ENCODE measurements at regions not wholly inside any gene's neighbourhood (a gene's known extent, or its start where the extent isn't known, plus 50 kb on each side); places are given as distances from the start of the nearest gene placed in this dataset.

GRCh38 chr1:110288111-110288510, 51.1 kb upstream of the RBM15 start:
- no peaks in the 10 kb centered on the region for H3K9me3 ChIP-seq (ENCODE audit: insufficient read depth in 2 of 2, low read depth in 1 of 2, low read length in 1 of 2)
- no peak overlapping the region for H2AK5ac ChIP-seq (ENCODE audit: low read depth, low read length)
- no peak overlapping the region for H2BK20ac ChIP-seq (ENCODE audit: low read length)
- no peak overlapping the region for H4K8ac ChIP-seq (ENCODE audit: extremely low read depth, insufficient read depth, low read length)
- H3K23me2 ChIP-seq (ENCODE audit: low read depth, low read length), result no peaks in the 10 kb centered on the region
- H2BK12ac ChIP-seq (ENCODE audit: low read depth, low read length), result no peak overlapping the region
- H4K91ac ChIP-seq (replicated peaks; ENCODE audit: insufficient read length, low read length), result no peak overlapping the region
- no peak overlapping the region for H3K9ac ChIP-seq (replicated peaks in 1 of 4; ENCODE audit: extremely low read depth in 1 of 4, low read depth in 3 of 4, low read length in 3 of 4)
- WGBS, 2 experiments (ENCODE audit: extremely low coverage in 1 of 2, insufficient coverage in 1 of 2, insufficient read length in 1 of 2, insufficient replicate concordance in 2 of 2, low coverage in 1 of 2, low lambda C conversion rate in 2 of 2, missing lambda C conversion rate in 1 of 2), result 91% methylated on average over 3 of the region's 3 CpGs; no CpG with 5 or more reads in 1 of the 2 experiments
- H3K14ac ChIP-seq (ENCODE audit: insufficient read length), result no peak overlapping the region
- no peak overlapping the region for H3K4me2 ChIP-seq (ENCODE audit: insufficient read depth in 1 of 2, low read depth in 2 of 2, low read length in 2 of 2)
- no peak overlapping the region for H3K4me3 ChIP-seq (ENCODE audit: extremely low read depth in 1 of 4, insufficient read depth in 2 of 4, low read depth in 3 of 4, low read length in 4 of 4)
- ChIA-PET CTCF (ENCODE audit: partially characterized antibody) (interaction anchor here (1.5 to 2.3 kb wide), 3 partner anchors 20 to 81 kb away, joined by 3 to 7 read pairs (median 6); no protein-coding TSS in a partner anchor), POLR2A (ENCODE audit: partially characterized antibody) (no interaction called here)
- no peak overlapping the region for H2BK5ac ChIP-seq (ENCODE audit: low read depth, low read length)
- H3K36me3 ChIP-seq (ENCODE audit: control insufficient read depth in 2 of 4, insufficient read depth in 4 of 4, low read length in 3 of 4), result no peaks in the 10 kb centered on the region
- H4K5ac ChIP-seq (ENCODE audit: insufficient read length, low read depth, low read length), result no peak overlapping the region
- no peak overlapping the region for H3K27ac ChIP-seq (ENCODE audit: low read depth, low read length)
- H2AFZ ChIP-seq (ENCODE audit: low read length), result no peak overlapping the region
- H4K20me1 ChIP-seq (replicated peaks in 1 of 2; ENCODE audit: control insufficient read depth in 1 of 2, insufficient read depth in 2 of 2, low read length in 2 of 2), result no peaks in the 10 kb centered on the region
- no peak overlapping the region for H2BK15ac ChIP-seq (ENCODE audit: low read length)
- no peak overlapping the region for H3K23ac ChIP-seq (ENCODE audit: insufficient read length)
- DNase-seq (ENCODE audit: low read depth in 1 of 2, low spot score in 2 of 2), result no peak
- H3K27me3 ChIP-seq (replicated peaks in 1 of 4; ENCODE audit: control insufficient read depth in 3 of 4, extremely low read depth in 1 of 4, insufficient read depth in 3 of 4, low read length in 3 of 4), result no peaks in the 10 kb centered on the region
- H3K79me1 ChIP-seq (ENCODE audit: low read depth, low read length), result no peaks in the 10 kb centered on the region
- no peak overlapping the region for H3K4ac ChIP-seq (replicated peaks; ENCODE audit: insufficient read length, low read depth, low read length)
- no peak overlapping the region for H2BK120ac ChIP-seq (replicated peaks; ENCODE audit: low read depth, low read length)
- no peak overlapping the region for H3K18ac ChIP-seq (ENCODE audit: extremely low read depth, low read length)
- H3K56ac ChIP-seq (replicated peaks; ENCODE audit: insufficient read length, low read depth, low read length), result no peak overlapping the region
- H3K4me1 ChIP-seq (replicated peaks in 1 of 4; ENCODE audit: control insufficient read depth in 3 of 4, insufficient read depth in 4 of 4, low read length in 3 of 4), result no peaks in the 10 kb centered on the region; a peak in 1 of 7 replicates
- FAIRE-seq, result no peak
- no peaks in the 10 kb centered on the region for H3K79me2 ChIP-seq (ENCODE audit: control insufficient read depth in 1 of 2, insufficient read depth in 2 of 2, low read length in 2 of 2)
- no peak for TF ChIP-seq SAP30 (IDR thresholded peaks at IDR 0.05; ENCODE audit: insufficient read depth, insufficient replicate concordance, low read length)
- no peak for TF ChIP-seq PHF8 (conservative IDR thresholded peaks at IDR 0.05; ENCODE audit: low read depth, low read length)
- TF ChIP-seq NRF1 (IDR thresholded peaks at IDR 0.05; ENCODE audit: low read depth, low read length), result no peak
- no peak for TF ChIP-seq EGR1 (IDR thresholded peaks at IDR 0.05; ENCODE audit: borderline replicate concordance, low read depth, low read length)
- TF ChIP-seq CBX5 (IDR thresholded peaks at IDR 0.05; ENCODE audit: low read depth, low read length), result no peak
- TF ChIP-seq SP1 (IDR thresholded peaks at IDR 0.05; ENCODE audit: low read depth, low read length), result no peak
- no peak for TF ChIP-seq BACH1 (IDR thresholded peaks at IDR 0.05; ENCODE audit: low read length)
- TF ChIP-seq SIRT6 (IDR thresholded peaks at IDR 0.05; ENCODE audit: low read length), result no peak
- no peak for TF ChIP-seq TAF7 (optimal IDR thresholded peaks at IDR 0.05; ENCODE audit: borderline replicate concordance, low read depth, low read length)
- no peak for TF ChIP-seq CTCF (IDR thresholded peaks at IDR 0.05; ENCODE audit: control extremely low read depth in 1 of 3, insufficient read depth in 1 of 3, low read depth in 1 of 3, low read length in 3 of 3)
- no peak for TF ChIP-seq SP2 (IDR thresholded peaks at IDR 0.05; ENCODE audit: low read length)
- no peak for TF ChIP-seq RXRA (IDR thresholded peaks at IDR 0.05; ENCODE audit: insufficient read depth, low read depth, low read length)
- no peak for TF ChIP-seq HDAC2 (IDR thresholded peaks at IDR 0.05; ENCODE audit: borderline replicate concordance in 1 of 2, low read depth in 2 of 2, low read length in 2 of 2)

Measured in H1 (cell line).